ENCODE measurements at regions not wholly inside any gene's neighbourhood (a gene's known extent, or its start where the extent isn't known, plus 50 kb on each side); places are given as distances from the start of the nearest gene placed in this dataset.

DNA sequence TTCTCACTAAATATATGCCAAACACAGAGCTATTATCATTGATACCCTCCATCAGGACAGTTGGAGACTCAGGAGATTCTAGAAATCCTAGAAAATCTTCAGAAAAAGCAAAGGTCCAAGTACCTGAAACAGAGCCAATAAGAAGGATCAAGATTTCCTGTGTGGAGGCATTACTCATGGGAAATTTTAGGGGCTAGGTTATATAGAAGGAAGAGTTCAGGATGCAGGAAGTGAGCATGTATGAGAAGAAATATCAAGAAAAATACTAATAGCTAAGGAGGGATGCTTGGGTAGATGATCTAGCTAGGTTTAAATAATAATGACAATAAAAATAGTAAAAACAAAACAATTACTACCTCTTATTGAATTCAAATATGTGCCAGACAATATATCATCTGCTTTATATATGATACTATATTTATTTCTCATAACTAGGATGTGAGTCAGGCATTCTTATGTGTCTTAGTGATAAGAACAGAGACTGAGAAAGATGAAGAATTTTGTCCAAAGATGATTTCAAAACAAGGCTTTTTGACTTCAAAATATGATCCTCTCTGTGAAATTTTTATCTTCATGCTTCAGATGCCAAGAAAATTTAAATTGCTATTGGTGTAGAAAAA is 66.4 kb upstream of the HHIP start (continued):
- TF ChIP-seq SRSF1 (optimal IDR thresholded peaks at IDR 0.05; ENCODE audit: low read depth, low read length), result no peak

DNA sequence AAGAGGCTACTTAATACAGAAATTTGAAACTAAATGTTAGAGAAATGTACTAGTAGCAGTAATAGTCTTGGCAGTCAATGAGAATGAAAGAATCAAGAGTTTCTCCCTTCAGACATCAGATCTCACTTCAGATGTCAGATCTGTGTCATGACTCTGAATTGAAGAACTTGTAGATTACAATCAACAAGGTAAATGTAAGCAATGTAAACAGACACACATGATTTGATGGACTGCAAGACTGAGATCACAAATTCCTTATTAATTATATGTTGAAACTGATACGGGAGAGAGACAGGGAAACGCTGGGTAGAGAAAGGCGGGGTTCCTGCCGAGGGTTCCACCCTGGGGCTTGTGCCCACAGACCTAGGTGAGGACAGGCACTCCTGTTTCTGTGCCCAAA is 65.5 kb upstream of the HHIP start:
- H2AFZ ChIP-seq (ENCODE audit: low read length), result no peak overlapping the region
- H4K20me1 ChIP-seq (ENCODE audit: insufficient read depth, low read length), result no peaks in the 10 kb centered on the region
- no peak overlapping the region for H3K27ac ChIP-seq (ENCODE audit: extremely low read length, insufficient read depth, low read length)
- FAIRE-seq (no peak), DNase-seq (ENCODE audit: low spot score) (no peak), ATAC-seq (no peak)
- no peak overlapping the region for H3K4me2 ChIP-seq (ENCODE audit: low read depth, low read length)
- H3K4me1 ChIP-seq (ENCODE audit: insufficient read depth, low read length), result peaks cover 20% of the 10 kb centered on the region
- no peaks in the 10 kb centered on the region for H3K9me3 ChIP-seq (ENCODE audit: low read length)
- no peak overlapping the region for H3K9ac ChIP-seq (ENCODE audit: insufficient read depth, low read depth, low read length)
- intact Hi-C loops (cut with micrococcal nuclease; ENCODE audit: unreplicated experiment), result no loop called here
- H3K36me3 ChIP-seq (replicated peaks in 1 of 2; ENCODE audit: control insufficient read depth in 1 of 2, insufficient read depth in 2 of 2, low read length in 2 of 2), result no peaks in the 10 kb centered on the region
- CTCF ChIA-PET (ENCODE audit: low intra/inter-chr PET ratio, low total read pairs), result no interaction called here
- no TSS peak for BruUV-seq (replicated peaks)
- in situ Hi-C loops (cut with HindIII; ENCODE audit: extremely low pct_ligation_motif_present, low pct_unique_long_range_greater_than_20kb), result no loop called here
- no peaks in the 10 kb centered on the region for H3K27me3 ChIP-seq (ENCODE audit: control insufficient read depth in 1 of 2, insufficient read depth in 2 of 2, low read length in 2 of 2)
- TF ChIP-seq, protein P1, sequence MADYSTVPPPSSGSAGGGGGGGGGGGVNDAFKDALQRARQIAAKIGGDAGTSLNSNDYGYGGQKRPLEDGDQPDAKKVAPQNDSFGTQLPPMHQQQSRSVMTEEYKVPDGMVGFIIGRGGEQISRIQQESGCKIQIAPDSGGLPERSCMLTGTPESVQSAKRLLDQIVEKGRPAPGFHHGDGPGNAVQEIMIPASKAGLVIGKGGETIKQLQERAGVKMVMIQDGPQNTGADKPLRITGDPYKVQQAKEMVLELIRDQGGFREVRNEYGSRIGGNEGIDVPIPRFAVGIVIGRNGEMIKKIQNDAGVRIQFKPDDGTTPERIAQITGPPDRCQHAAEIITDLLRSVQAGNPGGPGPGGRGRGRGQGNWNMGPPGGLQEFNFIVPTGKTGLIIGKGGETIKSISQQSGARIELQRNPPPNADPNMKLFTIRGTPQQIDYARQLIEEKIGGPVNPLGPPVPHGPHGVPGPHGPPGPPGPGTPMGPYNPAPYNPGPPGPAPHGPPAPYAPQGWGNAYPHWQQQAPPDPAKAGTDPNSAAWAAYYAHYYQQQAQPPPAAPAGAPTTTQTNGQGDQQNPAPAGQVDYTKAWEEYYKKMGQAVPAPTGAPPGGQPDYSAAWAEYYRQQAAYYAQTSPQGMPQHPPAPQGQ (CRISPR knock-in tag; IDR thresholded peaks at IDR 0.05; ENCODE audit: borderline replicate concordance), result no peak
- TF ChIP-seq GATAD1 (CRISPR knock-in tag; IDR thresholded peaks at IDR 0.05) (no peak), ZNF770 (CRISPR knock-in tag; IDR thresholded peaks at IDR 0.05) (no peak), ZNF207 (IDR thresholded peaks at IDR 0.05; ENCODE audit: borderline replicate concordance) (no peak), ELF4 (CRISPR knock-in tag; IDR thresholded peaks at IDR 0.05; ENCODE audit: borderline replicate concordance) (no peak), CHD4 (IDR thresholded peaks at IDR 0.05; ENCODE audit: borderline replicate concordance, low read length) (no peak), RAD21 (CRISPR knock-in tag; IDR thresholded peaks at IDR 0.05) (no peak), NFIB (CRISPR knock-in tag; IDR thresholded peaks at IDR 0.05; ENCODE audit: borderline replicate concordance) (no peak), TP53 (CRISPR knock-in tag; conservative IDR thresholded peaks at IDR 0.05) (no peak), GRHL1 (CRISPR knock-in tag; conservative IDR thresholded peaks at IDR 0.05) (no peak), ATAD3A (CRISPR knock-in tag; IDR thresholded peaks at IDR 0.05) (no peak), CBX1 (IDR thresholded peaks at IDR 0.05; ENCODE audit: low read depth) (no peak), KDM5A (IDR thresholded peaks at IDR 0.05; ENCODE audit: borderline replicate concordance, low read length) (no peak), ATRX (CRISPR knock-in tag; IDR thresholded peaks at IDR 0.05; ENCODE audit: borderline replicate concordance) (no peak)
- TF ChIP-seq, protein P2, sequence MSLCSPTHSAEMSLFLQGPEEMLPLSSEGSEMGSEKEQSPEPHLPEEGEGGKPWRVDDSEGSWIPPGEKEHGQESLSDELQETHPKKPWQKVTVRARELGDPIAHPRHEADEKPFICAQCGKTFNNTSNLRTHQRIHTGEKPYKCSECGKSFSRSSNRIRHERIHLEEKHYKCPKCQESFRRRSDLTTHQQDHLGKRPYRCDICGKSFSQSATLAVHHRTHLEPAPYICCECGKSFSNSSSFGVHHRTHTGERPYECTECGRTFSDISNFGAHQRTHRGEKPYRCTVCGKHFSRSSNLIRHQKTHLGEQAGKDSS (CRISPR knock-in tag; IDR thresholded peaks at IDR 0.05; ENCODE audit: borderline replicate concordance, low read depth), result no peak
- no peaks in the 10 kb centered on the region for H3K79me2 ChIP-seq (ENCODE audit: insufficient read depth, low read length)
- no peak overlapping the region for H3K4me3 ChIP-seq (replicated peaks in 1 of 3; ENCODE audit: insufficient read depth in 1 of 3, low read depth in 2 of 3, low read length in 3 of 3)
- POLR2A ChIA-PET, result no interaction called here
- WGBS (ENCODE audit: low lambda C conversion rate), result 33% methylated on average over 4 of the region's 4 CpGs
